ENCODE measurements at regions not wholly inside any gene's neighbourhood (a gene's known extent, or its start where the extent isn't known, plus 50 kb on each side); places are given as distances from the start of the nearest gene placed in this dataset.
"Not testable (repeated sequence)": the region's sequence is repeated elsewhere in the genome, so short reads cannot be mapped to it uniquely, and the experiment has no call there.

- not testable (repeated sequence) for DNase-seq (ENCODE audit: low spot score)
Measured at GRCh38 chr6:28623242-28623641, 97.6 kb downstream of the GPX5 start.

GRCh38 chr6:28626386-28626785 lies 100.7 kb downstream of the GPX5 start:
- not testable (repeated sequence) for DNase-seq (ENCODE audit: low spot score)

DNA sequence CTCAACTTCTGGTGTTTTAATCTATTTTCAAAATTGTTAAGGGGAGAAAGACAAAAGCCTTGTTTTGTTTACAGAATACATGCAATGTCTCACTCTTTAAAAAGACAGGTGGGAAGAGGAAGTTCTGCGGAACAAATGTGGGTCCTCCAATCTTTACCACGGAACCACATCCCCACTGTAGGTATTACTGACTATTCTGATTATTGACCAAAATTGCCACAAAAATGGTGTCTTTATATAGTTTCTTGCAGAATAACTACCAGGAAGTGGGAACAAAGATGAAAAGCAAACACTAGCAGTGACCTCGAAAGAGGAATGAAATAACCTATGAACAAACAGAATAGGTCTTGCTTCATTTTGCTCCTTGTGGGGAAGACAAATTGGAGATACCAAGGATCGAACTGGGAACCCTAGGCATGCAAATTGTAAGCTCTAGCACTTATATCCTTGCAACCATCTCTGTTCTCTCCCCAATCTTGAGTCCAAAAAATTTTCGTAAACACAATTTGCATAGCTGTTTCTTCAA lies 106.7 kb downstream of the GPX5 start:
- no peak for DNase-seq (ENCODE audit: low spot score)

GRCh38 chr6:28633445-28634215 lies 107.9 kb downstream of the GPX5 start:
- DNase-seq (ENCODE audit: low spot score) = no peak

DNA sequence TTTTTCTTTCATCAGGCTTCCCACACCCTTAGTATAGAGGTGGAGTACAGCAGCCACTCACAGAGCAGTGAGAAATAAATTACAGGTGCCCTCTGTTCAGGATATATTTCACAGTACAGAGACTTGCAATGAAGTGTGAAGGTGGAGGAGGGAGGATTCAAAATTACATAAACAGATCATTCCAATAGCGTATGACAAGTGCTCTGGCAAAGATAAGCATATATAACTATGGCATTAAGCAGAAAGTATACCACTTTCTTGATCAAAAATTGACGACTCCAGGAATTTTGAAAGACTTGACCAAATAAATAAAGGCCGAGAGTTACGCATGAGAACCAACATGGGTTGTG lies 108.7 kb downstream of the GPX5 start:
- DNase-seq (ENCODE audit: low spot score) = no peak

GRCh38 chr6:28634761-28635546 lies 109.3 kb downstream of the GPX5 start:
- DNase-seq (ENCODE audit: low spot score) = no peak

- DNase-seq (ENCODE audit: low spot score) = no peak
Measured at GRCh38 chr6:28635547-28636158, 110.0 kb downstream of the GPX5 start.

DNA sequence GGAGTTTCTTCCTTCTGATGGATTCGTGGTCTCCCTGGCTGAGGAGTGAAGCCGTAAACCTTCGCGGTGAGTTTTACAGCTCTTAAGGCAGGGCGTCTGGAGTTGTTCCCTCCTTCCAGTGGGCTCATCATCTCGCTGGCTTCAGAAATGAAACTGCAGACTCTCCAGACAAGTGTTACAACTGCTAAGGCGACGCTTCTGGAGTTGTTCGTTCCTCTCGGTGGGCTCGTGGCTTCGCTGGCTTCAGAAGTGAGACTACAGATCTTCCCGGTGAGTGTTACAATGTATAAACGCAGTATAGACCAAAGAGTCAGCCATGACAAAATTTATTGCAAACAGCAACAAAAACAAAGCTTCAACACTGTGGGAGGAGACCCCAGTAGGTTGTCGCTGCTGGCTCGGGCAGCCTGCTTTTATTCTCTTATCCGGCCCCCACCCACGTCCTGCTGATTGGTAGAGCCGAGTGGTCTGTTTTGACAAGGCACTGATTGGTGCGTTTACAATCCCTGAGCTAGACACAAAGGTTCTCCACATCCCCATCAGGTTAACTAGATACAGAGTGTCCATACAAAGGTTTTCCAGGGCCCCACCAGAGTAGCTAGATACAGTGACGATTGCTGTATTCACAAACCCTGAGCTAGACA lies 113.2 kb downstream of the GPX5 start:
- no peak for DNase-seq (ENCODE audit: low spot score)

GRCh38 chr6:28639445-28640290 lies 114.0 kb downstream of the GPX5 start:
- not testable (repeated sequence) for DNase-seq (ENCODE audit: low spot score)

- DNase-seq (ENCODE audit: low spot score) = no peak
Measured at GRCh38 chr6:28643017-28643740, 117.5 kb downstream of the GPX5 start.

DNA sequence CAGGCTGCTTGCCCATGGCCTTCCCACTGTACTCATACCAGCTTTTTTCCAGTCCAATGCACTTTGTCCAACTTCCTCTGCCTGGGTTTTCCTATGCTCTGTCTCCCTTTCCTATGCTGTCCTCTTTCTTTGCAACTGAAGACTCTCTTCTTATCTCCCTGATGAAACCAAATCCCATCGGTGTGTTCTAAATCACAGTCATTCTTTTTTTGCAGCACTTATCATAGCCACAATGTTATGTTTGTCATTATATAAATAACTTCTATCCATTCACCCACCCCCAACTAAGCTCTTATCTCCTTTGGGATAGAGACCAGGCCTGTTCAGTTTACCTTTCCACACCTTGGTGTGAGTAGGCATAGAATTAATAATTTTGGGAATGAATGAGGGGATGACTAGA lies 121.0 kb downstream of the GPX5 start:
- DNase-seq (ENCODE audit: low spot score) = no peak

DNA sequence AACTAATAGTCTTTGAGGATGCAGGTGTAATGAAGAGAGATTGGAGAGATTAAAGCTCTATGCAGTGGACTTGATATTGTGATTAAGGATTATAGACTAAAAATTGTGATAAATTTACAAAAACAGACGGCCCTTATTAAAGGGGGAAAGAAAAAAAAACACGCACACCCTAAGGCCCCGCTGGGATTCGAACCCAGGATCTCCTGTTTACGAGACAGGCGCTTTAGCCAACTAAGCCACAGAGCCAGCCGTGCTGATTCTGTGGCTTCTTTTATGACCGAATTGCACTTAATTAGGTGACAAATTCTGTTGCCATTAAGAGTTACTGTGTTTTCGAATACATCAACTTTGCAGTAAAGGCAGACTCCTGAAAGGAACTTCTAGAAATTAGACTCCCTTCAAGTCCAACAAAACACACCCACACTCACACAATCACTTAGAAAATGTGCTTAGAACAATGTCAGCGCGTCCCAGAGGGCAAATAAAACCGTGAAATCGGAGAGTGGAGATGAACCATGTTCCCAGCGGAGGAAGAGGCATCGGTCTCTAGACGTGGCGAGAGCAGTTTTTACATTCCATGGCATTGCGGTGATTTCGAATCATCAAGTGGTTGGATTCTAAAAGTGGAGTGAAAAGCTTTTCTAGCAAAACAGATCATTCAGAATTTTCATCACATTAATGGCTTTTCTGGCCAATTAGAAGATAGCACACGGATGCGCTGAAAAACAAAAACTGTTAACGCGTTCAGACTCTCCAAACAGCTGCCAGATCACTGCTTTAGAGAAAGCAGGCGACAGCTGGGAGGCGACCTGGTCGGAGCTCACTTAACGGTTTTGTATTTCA lies 122.6 kb downstream of the GPX5 start:
- no peak for DNase-seq (ENCODE audit: low spot score)

DNA sequence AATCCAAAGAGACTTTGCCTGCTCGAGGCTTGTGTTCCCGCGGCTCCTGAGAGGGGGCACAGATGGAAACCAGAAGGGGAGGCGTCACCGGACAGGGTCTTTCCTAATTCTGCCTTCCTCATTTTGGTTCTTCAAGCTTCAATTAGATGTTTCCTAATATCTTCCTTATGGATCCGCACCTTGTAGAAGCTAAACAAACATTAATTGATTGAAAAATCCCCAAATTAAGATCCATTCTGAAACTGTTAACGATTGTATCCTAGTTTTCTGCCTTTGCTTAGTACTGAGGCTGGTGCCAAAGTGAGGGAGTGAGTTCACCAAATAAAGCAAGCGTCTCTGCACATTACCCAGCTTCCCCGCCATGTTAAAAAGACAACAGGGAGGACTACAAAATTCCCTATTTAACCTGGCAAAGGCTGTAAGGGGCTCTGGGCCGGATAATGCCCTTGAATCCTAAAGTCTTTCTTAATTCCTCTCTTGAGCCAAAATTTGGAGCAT lies 123.2 kb downstream of the GPX5 start:
- DNase-seq (ENCODE audit: low spot score) = no peak

DNA sequence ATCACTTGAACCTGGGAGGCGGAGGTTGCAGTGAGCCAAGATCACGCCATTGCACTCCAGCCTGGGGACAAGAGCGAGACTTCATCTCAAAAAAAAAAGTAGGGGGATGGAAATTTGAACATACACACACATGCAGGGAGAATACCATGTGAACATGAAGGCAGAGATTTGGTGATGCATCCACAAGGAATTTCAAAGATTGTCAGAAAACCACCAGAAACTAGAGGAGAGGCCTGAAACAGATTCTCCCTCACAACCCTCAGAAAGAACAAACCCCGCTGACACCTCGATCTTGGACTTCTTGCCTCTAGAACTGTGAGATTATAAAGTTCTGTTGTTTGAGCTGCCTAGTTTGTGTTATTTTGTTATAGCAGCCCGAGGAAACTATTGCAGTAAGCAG lies 125.5 kb downstream of the GPX5 start:
- no peak for DNase-seq (ENCODE audit: low spot score)

GRCh38 chr6:28653876-28654275 lies 128.2 kb downstream of the GPX5 start:
- DNase-seq (ENCODE audit: low spot score) = no peak

DNA sequence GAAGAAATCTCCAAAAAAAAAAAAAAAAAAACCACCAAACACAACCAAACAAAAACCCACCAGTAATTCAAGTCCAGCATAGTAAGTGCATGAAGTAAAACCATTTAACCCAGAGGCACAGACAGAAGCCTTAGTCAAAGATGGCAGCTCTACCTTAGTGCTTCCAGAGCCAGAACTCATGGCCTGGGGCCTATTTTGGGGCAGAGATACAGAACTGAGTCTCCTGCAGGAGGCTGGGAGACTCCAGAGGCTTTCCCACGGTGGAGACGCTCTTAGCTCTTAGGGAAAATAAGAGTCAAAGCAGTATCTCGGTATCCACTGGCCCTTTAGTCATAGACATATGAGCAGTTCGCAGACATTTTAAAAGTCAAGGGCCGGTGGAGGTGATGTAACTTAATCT lies 129.5 kb downstream of the GPX5 start:
- no peak for DNase-seq (ENCODE audit: low spot score)

- DNase-seq (ENCODE audit: low spot score) = no peak
Measured at GRCh38 chr6:28656715-28657114, 131.0 kb downstream of the GPX5 start.

- DNase-seq (ENCODE audit: low spot score) = no peak
Measured at GRCh38 chr6:28657381-28657768, 131.7 kb downstream of the GPX5 start.

- no peak for DNase-seq (ENCODE audit: low spot score)
Measured at GRCh38 chr6:28657769-28658465, 132.2 kb downstream of the GPX5 start.
